Cardiac fibroblast (primary cell): ENCODE measurements at regions not wholly inside any gene's neighbourhood (a gene's known extent, or its start where the extent isn't known, plus 50 kb on each side); places are given as distances from the start of the nearest gene placed in this dataset.

Experiments used
- DNase-seq, 2 donors: peaks; one replicate each; pipeline versions ENCODE4 v3.0.0 to v3.0.0-alpha.2; 2010; ENCODE audit warnings: low read depth in 2 of 2
- H3K4me3 ChIP-seq, 2 donors: replicated peaks in 1 of 2; 1 replicate in 1 of 2; 2 replicates in 1 of 2; pipeline ENCODE4 v1.5.1; 2011; ENCODE audit warnings: low read depth in 2 of 2, low read length in 2 of 2, mild to moderate bottlenecking in 2 of 2, moderate library complexity in 1 of 2
- CTCF ChIP-seq: IDR thresholded peaks from one replicate; pipeline ENCODE4 v1.5.1; 2011; ENCODE audit warnings: low read depth, mild to moderate bottlenecking, low read length, inconsistent platforms

- no peak for TF ChIP-seq CTCF
- no peak for DNase-seq
- H3K4me3 ChIP-seq, result no peak overlapping the region
These were observed 70.1 kb upstream of the FAM204A start for GRCh38 chr10:118412132-118412760.

- no peak overlapping the region for H3K4me3 ChIP-seq
- TF ChIP-seq CTCF, result no peak
- no peak for DNase-seq
These were observed 67.2 kb upstream of the FAM204A start for GRCh38 chr10:118409295-118409694.

- no peak for DNase-seq
- no peak overlapping the region for H3K4me3 ChIP-seq
- no peak for TF ChIP-seq CTCF
These were observed 66.1 kb upstream of the FAM204A start for GRCh38 chr10:118408181-118408580.

- H3K4me3 ChIP-seq, result no peak overlapping the region
- DNase-seq, result no peak
- TF ChIP-seq CTCF, result no peak
These were observed 65.7 kb upstream of the FAM204A start for GRCh38 chr10:118407777-118408176.

- DNase-seq, result no peak
- no peak for TF ChIP-seq CTCF
- no peak overlapping the region for H3K4me3 ChIP-seq
These were observed 64.9 kb upstream of the FAM204A start for GRCh38 chr10:118407026-118407425.

GRCh38 chr10:118405928-118406327 is 63.8 kb upstream of the FAM204A start:
- no peak for DNase-seq
- no peak overlapping the region for H3K4me3 ChIP-seq
- TF ChIP-seq CTCF, result no peak

- no peak overlapping the region for H3K4me3 ChIP-seq
- no peak for TF ChIP-seq CTCF
- no peak for DNase-seq
These were observed 61.8 kb upstream of the FAM204A start for GRCh38 chr10:118403967-118404366.
